ENCODE measurements at regions not wholly inside any gene's neighbourhood (a gene's known extent, or its start where the extent isn't known, plus 50 kb on each side); places are given as distances from the start of the nearest gene placed in this dataset.
"Not testable (repeated sequence)": the region's sequence is repeated elsewhere in the genome, so short reads cannot be mapped to it uniquely, and the experiment has no call there.

- Mint-ChIP-seq H3K4me3 (no peak overlapping the region), H3K36me3 (ENCODE audit: low read depth) (no peaks in the 10 kb centered on the region), H3K9me3 (no peaks in the 10 kb centered on the region), H3K27me3 (peaks cover 6% of the 10 kb centered on the region), H3K27ac (no peak overlapping the region), H3K4me1 (peaks cover 4% of the 10 kb centered on the region)
- ATAC-seq (ENCODE audit: low read depth) = no peak
- intact Hi-C loops (cut with micrococcal nuclease) = no loop called here
- CTCF ChIA-PET = no interaction called here
- no peak for DNase-seq
- no peak for TF ChIP-seq CTCF (IDR thresholded peaks at IDR 0.05)
- POLR2A ChIA-PET = no interaction called here
These were observed 338.2 kb upstream of the TNRC6C start for GRCh38 chr17:77620282-77620681.

- H3K36me3 Mint-ChIP-seq (ENCODE audit: low read depth); ATAC-seq (ENCODE audit: low read depth); DNase-seq; H3K9me3 Mint-ChIP-seq; H3K4me1 Mint-ChIP-seq; H3K27ac Mint-ChIP-seq; H3K4me3 Mint-ChIP-seq; H3K27me3 Mint-ChIP-seq; CTCF ChIA-PET; POLR2A ChIA-PET; intact Hi-C loops (cut with micrococcal nuclease): not testable (repeated sequence)
These were observed 336.4 kb upstream of the TNRC6C start for GRCh38 chr17:77622084-77622483.

GRCh38 chr17:77622647-77623046 lies 335.9 kb upstream of the TNRC6C start:
- peaks cover 14% of the 10 kb centered on the region for H3K27me3 Mint-ChIP-seq
- TF ChIP-seq CTCF (IDR thresholded peaks at IDR 0.05) = no peak
- no peak overlapping the region for H3K27ac Mint-ChIP-seq
- peaks cover 10% of the 10 kb centered on the region for H3K9me3 Mint-ChIP-seq
- POLR2A ChIA-PET = no interaction called here
- DNase-seq (no peak), ATAC-seq (ENCODE audit: low read depth) (no peak)
- CTCF ChIA-PET = no interaction called here
- peaks cover 4% of the 10 kb centered on the region for H3K4me1 Mint-ChIP-seq
- intact Hi-C loops (cut with micrococcal nuclease) = no loop called here
- H3K4me3 Mint-ChIP-seq = no peak overlapping the region
- no peaks in the 10 kb centered on the region for H3K36me3 Mint-ChIP-seq (ENCODE audit: low read depth)

- Mint-ChIP-seq H3K27me3 (peaks cover 13% of the 10 kb centered on the region), H3K9me3 (peaks cover 14% of the 10 kb centered on the region)
- POLR2A ChIA-PET = interaction anchor here (0.6 kb wide), 1 partner anchor 335 kb away, joined by 4 read pairs; the partner anchor contains the start of gene TNRC6C
- DNase-seq; CTCF ChIA-PET; ATAC-seq (ENCODE audit: low read depth); H3K27ac Mint-ChIP-seq; intact Hi-C loops (cut with micrococcal nuclease); H3K36me3 Mint-ChIP-seq (ENCODE audit: low read depth); H3K4me3 Mint-ChIP-seq; H3K4me1 Mint-ChIP-seq: not testable (repeated sequence)
These were observed 335.2 kb upstream of the TNRC6C start for GRCh38 chr17:77623321-77623720.

GRCh38 chr17:77628035-77628434 lies 330.5 kb upstream of the TNRC6C start:
- intact Hi-C loops (cut with micrococcal nuclease) = no loop called here
- DNase-seq = no peak
- no peak overlapping the region for H3K27ac Mint-ChIP-seq
- no peak for TF ChIP-seq CTCF (IDR thresholded peaks at IDR 0.05)
- ChIA-PET POLR2A (no interaction called here), CTCF (no interaction called here)
- no peak overlapping the region for H3K4me3 Mint-ChIP-seq
- no peak for ATAC-seq (ENCODE audit: low read depth)
- H3K27me3 Mint-ChIP-seq = peaks cover 32% of the 10 kb centered on the region
- H3K9me3 Mint-ChIP-seq = peaks cover 14% of the 10 kb centered on the region
- no peaks in the 10 kb centered on the region for H3K4me1 Mint-ChIP-seq
- H3K36me3 Mint-ChIP-seq (ENCODE audit: low read depth) = no peaks in the 10 kb centered on the region

GRCh38 chr17:77629284-77629683 lies 329.2 kb upstream of the TNRC6C start:
- H3K4me3 Mint-ChIP-seq; CTCF ChIA-PET; H3K4me1 Mint-ChIP-seq; intact Hi-C loops (cut with micrococcal nuclease); ATAC-seq (ENCODE audit: low read depth); H3K27ac Mint-ChIP-seq; DNase-seq; H3K36me3 Mint-ChIP-seq (ENCODE audit: low read depth); POLR2A ChIA-PET: not testable (repeated sequence)
- H3K27me3 Mint-ChIP-seq = peaks cover 33% of the 10 kb centered on the region
- peaks cover 14% of the 10 kb centered on the region for H3K9me3 Mint-ChIP-seq

- peaks cover 14% of the 10 kb centered on the region for H3K9me3 Mint-ChIP-seq
- CTCF ChIA-PET = no interaction called here
These were observed 327.2 kb upstream of the TNRC6C start for GRCh38 chr17:77631307-77631706.

More at GRCh38 chr17:77631307-77631706, 327.2 kb upstream of the TNRC6C start:
- no peak overlapping the region for H3K4me3 Mint-ChIP-seq
- H3K27ac Mint-ChIP-seq = no peak overlapping the region
- H3K36me3 Mint-ChIP-seq (ENCODE audit: low read depth) = no peaks in the 10 kb centered on the region
- TF ChIP-seq CTCF (IDR thresholded peaks at IDR 0.05) = no peak
- intact Hi-C loops (cut with micrococcal nuclease) = no loop called here
- H3K27me3 Mint-ChIP-seq = peaks cover 38% of the 10 kb centered on the region
- no peak for DNase-seq
- POLR2A ChIA-PET = no interaction called here
- H3K4me1 Mint-ChIP-seq = no peaks in the 10 kb centered on the region
- no peak for ATAC-seq (ENCODE audit: low read depth)

All from activated B cell treated with CpG ODN at 0.5 μM for 24 hours (primary cell).